ENCODE measurements at regions not wholly inside any gene's neighbourhood (a gene's known extent, or its start where the extent isn't known, plus 50 kb on each side); places are given as distances from the start of the nearest gene placed in this dataset.

GRCh38 chr13:31060655-31061054, 101.0 kb downstream of the HSPH1 start:
- Histone ChIP-seq H3K9me2 (replicated peaks; ENCODE audit: control insufficient read depth, low read length) (no peaks in the 10 kb centered on the region), H3K4me2 (ENCODE audit: low read length) (no peak overlapping the region), H3K4me3 (ENCODE audit: low read length) (no peak overlapping the region), H4K20me1 (ENCODE audit: control insufficient read depth, insufficient read depth, low read depth, low read length) (no peaks in the 10 kb centered on the region), H3K4me1 (ENCODE audit: control insufficient read depth, low read length) (no peaks in the 10 kb centered on the region), H3F3A (ENCODE audit: control insufficient read depth, insufficient read depth) (no peaks in the 10 kb centered on the region), H3K36me3 (ENCODE audit: control insufficient read depth, low read length) (no peaks in the 10 kb centered on the region), H3K79me2 (ENCODE audit: control insufficient read depth, low read length) (no peaks in the 10 kb centered on the region), H3K27ac (ENCODE audit: low read depth, low read length) (no peak overlapping the region), H3K27me3 (ENCODE audit: control insufficient read depth, low read length) (peaks cover 12% of the 10 kb centered on the region), H3K9me3 (ENCODE audit: control insufficient read depth, insufficient read depth, low read length) (no peaks in the 10 kb centered on the region)
- no peak for TF ChIP-seq CTCF (IDR thresholded peaks at IDR 0.05; ENCODE audit: low read depth, low read length, poor library complexity, severe bottlenecking)
- no peak for TF ChIP-seq EZH2phosphoT487 (IDR thresholded peaks at IDR 0.05; ENCODE audit: borderline replicate concordance, low read length)

GRCh38 chr13:31060220-31060619, 101.5 kb downstream of the HSPH1 start:
- Histone ChIP-seq H4K20me1 (ENCODE audit: control insufficient read depth, insufficient read depth, low read depth, low read length) (no peaks in the 10 kb centered on the region), H3K27ac (ENCODE audit: low read depth, low read length) (no peak overlapping the region), H3K4me3 (ENCODE audit: low read length) (no peak overlapping the region), H3K79me2 (ENCODE audit: control insufficient read depth, low read length) (no peaks in the 10 kb centered on the region), H3K9me2 (replicated peaks; ENCODE audit: control insufficient read depth, low read length) (no peaks in the 10 kb centered on the region), H3K4me2 (ENCODE audit: low read length) (no peak overlapping the region), H3K4me1 (ENCODE audit: control insufficient read depth, low read length) (no peaks in the 10 kb centered on the region), H3F3A (ENCODE audit: control insufficient read depth, insufficient read depth) (no peaks in the 10 kb centered on the region), H3K9me3 (ENCODE audit: control insufficient read depth, insufficient read depth, low read length) (no peaks in the 10 kb centered on the region), H3K36me3 (ENCODE audit: control insufficient read depth, low read length) (no peaks in the 10 kb centered on the region), H3K27me3 (ENCODE audit: control insufficient read depth, low read length) (peaks cover 11% of the 10 kb centered on the region)
- TF ChIP-seq CTCF (IDR thresholded peaks at IDR 0.05; ENCODE audit: low read depth, low read length, poor library complexity, severe bottlenecking): no peak
- TF ChIP-seq EZH2phosphoT487 (IDR thresholded peaks at IDR 0.05; ENCODE audit: borderline replicate concordance, low read length): no peak

- H3F3A ChIP-seq (ENCODE audit: control insufficient read depth, insufficient read depth): no peaks in the 10 kb centered on the region
- H3K27me3 ChIP-seq (ENCODE audit: control insufficient read depth, low read length): peaks cover 5% of the 10 kb centered on the region
- H3K36me3 ChIP-seq (ENCODE audit: control insufficient read depth, low read length): no peaks in the 10 kb centered on the region
- H3K27ac ChIP-seq (ENCODE audit: low read depth, low read length): no peak overlapping the region
- no peaks in the 10 kb centered on the region for H4K20me1 ChIP-seq (ENCODE audit: control insufficient read depth, insufficient read depth, low read depth, low read length)
- no peaks in the 10 kb centered on the region for H3K9me2 ChIP-seq (replicated peaks; ENCODE audit: control insufficient read depth, low read length)
- no peaks in the 10 kb centered on the region for H3K4me1 ChIP-seq (ENCODE audit: control insufficient read depth, low read length)
- H3K4me3 ChIP-seq (ENCODE audit: low read length): no peak overlapping the region
- no peaks in the 10 kb centered on the region for H3K79me2 ChIP-seq (ENCODE audit: control insufficient read depth, low read length)
- no peak overlapping the region for H3K4me2 ChIP-seq (ENCODE audit: low read length)
- no peaks in the 10 kb centered on the region for H3K9me3 ChIP-seq (ENCODE audit: control insufficient read depth, insufficient read depth, low read length)
- TF ChIP-seq EZH2phosphoT487 (IDR thresholded peaks at IDR 0.05; ENCODE audit: borderline replicate concordance, low read length): no peak
- no peak for TF ChIP-seq CTCF (IDR thresholded peaks at IDR 0.05; ENCODE audit: low read depth, low read length, poor library complexity, severe bottlenecking)
Measured at GRCh38 chr13:31057403-31058033, 104.2 kb downstream of the HSPH1 start.

Data from DOHH2 (cell line).